Esophagus (tissue), 2 donors: ENCODE measurements at regions not wholly inside any gene's neighbourhood (a gene's known extent, or its start where the extent isn't known, plus 50 kb on each side); places are given as distances from the start of the nearest gene placed in this dataset.

Experiments
- H3K27ac ChIP-seq, 2 donors: one replicate each; pipeline ENCODE4 v1.5.1; 2013; ENCODE audit warnings: low read depth in 2 of 2, mild to moderate bottlenecking in 2 of 2, inconsistent platforms in 1 of 2, low read length in 1 of 2, moderate library complexity in 1 of 2
- H3K27me3 ChIP-seq, 2 donors: one replicate each; pipeline ENCODE4 v1.6.1; 2013; ENCODE audit warnings: low read length in 2 of 2, control low read depth in 1 of 2, mild to moderate bottlenecking in 1 of 2; ENCODE audit not compliant: insufficient read depth in 2 of 2, control insufficient read depth in 1 of 2
- H3K36me3 ChIP-seq, 2 donors: one replicate each; pipeline ENCODE4 v1.6.1; 2013; ENCODE audit warnings: low read length in 1 of 2; ENCODE audit not compliant: control insufficient read depth in 2 of 2, insufficient read depth in 2 of 2
- H3K4me1 ChIP-seq, 2 donors: one replicate each; pipeline ENCODE4 v1.6.1; 2013; ENCODE audit warnings: low read length in 1 of 2; ENCODE audit not compliant: control insufficient read depth in 2 of 2, insufficient read depth in 2 of 2
- H3K4me3 ChIP-seq, 2 donors: one replicate each; pipeline ENCODE4 v1.5.1; 2013; ENCODE audit warnings: low read length in 2 of 2, mild to moderate bottlenecking in 2 of 2, low read depth in 1 of 2, moderate library complexity in 1 of 2
- H3K9me3 ChIP-seq, 2 donors: one replicate each; pipeline ENCODE4 v1.6.1; 2013; ENCODE audit warnings: mild to moderate bottlenecking in 2 of 2, low read depth in 1 of 2, low read length in 1 of 2, moderate library complexity in 1 of 2; ENCODE audit not compliant: control insufficient read depth in 2 of 2, insufficient read depth in 1 of 2
- WGBS, 2 donors: extraction: QIAGEN DNeasy Blood & Tissue Kit; methylation state at CpG; one replicate each; pipeline ENCODE4 v1.1.7; 2013; 5-methylcytosine and 5-hydroxymethylcytosine counted together
- donor health status: healthy with polysubstance abuse.
- donor health status: Bipolar disorder and iron deficiency.

- Histone ChIP-seq H3K4me1 (no peaks in the 10 kb centered on the region), H3K27ac (no peak overlapping the region), H3K9me3 (no peaks in the 10 kb centered on the region), H3K36me3 (no peaks in the 10 kb centered on the region), H3K4me3 (no peak overlapping the region), H3K27me3 (no peaks in the 10 kb centered on the region)
- WGBS, 2 donors, result 80 to 85% methylated on average over 3 of the region's 3 CpGs
These were observed 174.3 kb downstream of the IRS2 start for GRCh38 chr13:109611912-109612691.

GRCh38 chr13:109610517-109610916 lies 175.9 kb downstream of the IRS2 start:
- Histone ChIP-seq H3K4me3 (no peak overlapping the region), H3K36me3 (no peaks in the 10 kb centered on the region), H3K9me3 (no peaks in the 10 kb centered on the region), H3K4me1 (no peaks in the 10 kb centered on the region), H3K27ac (no peak overlapping the region), H3K27me3 (no peaks in the 10 kb centered on the region)
- WGBS, 2 donors, result 64 to 70% methylated on average over 4 of the region's 4 CpGs

- no peak overlapping the region for H3K27ac ChIP-seq
- H3K36me3 ChIP-seq, result no peaks in the 10 kb centered on the region
- H3K9me3 ChIP-seq, result peaks cover 0 to 2% of the 10 kb centered on the region in 2 donors
- WGBS, 2 donors, result 81 to 82% methylated on average over 3 of the region's 3 CpGs
- no peaks in the 10 kb centered on the region for H3K27me3 ChIP-seq
- H3K4me3 ChIP-seq, result no peak overlapping the region
- H3K4me1 ChIP-seq, result no peaks in the 10 kb centered on the region
These were observed 177.9 kb downstream of the IRS2 start for GRCh38 chr13:109608503-109608902.

GRCh38 chr13:109608059-109608458 lies 178.3 kb downstream of the IRS2 start:
- WGBS, 2 donors, result 93 to 94% methylated on average over 3 of the region's 3 CpGs
- H3K4me1 ChIP-seq, result no peaks in the 10 kb centered on the region

GRCh38 chr13:109606520-109606919 lies 179.9 kb downstream of the IRS2 start:
- WGBS, 2 donors, result 21 to 24% methylated on average over 2 of the region's 2 CpGs
- Histone ChIP-seq H3K4me1 (no peaks in the 10 kb centered on the region), H3K27me3 (no peaks in the 10 kb centered on the region), H3K4me3 (no peak overlapping the region), H3K9me3 (peaks cover 0 to 2% of the 10 kb centered on the region in 2 donors), H3K36me3 (no peaks in the 10 kb centered on the region), H3K27ac (no peak overlapping the region)

More at GRCh38 chr13:109608059-109608458, 178.3 kb downstream of the IRS2 start:
- H3K36me3 ChIP-seq, result no peaks in the 10 kb centered on the region
- H3K27me3 ChIP-seq, result no peaks in the 10 kb centered on the region
- H3K9me3 ChIP-seq, result peaks cover 0 to 2% of the 10 kb centered on the region in 2 donors
- no peak overlapping the region for H3K4me3 ChIP-seq
- H3K27ac ChIP-seq, result no peak overlapping the region

GRCh38 chr13:109605846-109606245 lies 180.5 kb downstream of the IRS2 start:
- peaks cover 0 to 2% of the 10 kb centered on the region in 2 donors for H3K9me3 ChIP-seq
- H3K27ac ChIP-seq, result no peak overlapping the region
- H3K4me3 ChIP-seq, result no peak overlapping the region
- H3K36me3 ChIP-seq, result no peaks in the 10 kb centered on the region
- no peaks in the 10 kb centered on the region for H3K4me1 ChIP-seq
- no peaks in the 10 kb centered on the region for H3K27me3 ChIP-seq

GRCh38 chr13:109604894-109605293 lies 181.5 kb downstream of the IRS2 start:
- H3K27me3 ChIP-seq, result no peaks in the 10 kb centered on the region
- H3K4me1 ChIP-seq, result no peaks in the 10 kb centered on the region
- no peak overlapping the region for H3K4me3 ChIP-seq
- H3K9me3 ChIP-seq, result peaks cover 0 to 2% of the 10 kb centered on the region in 2 donors
- H3K27ac ChIP-seq, result no peak overlapping the region
- no peaks in the 10 kb centered on the region for H3K36me3 ChIP-seq
- WGBS, 2 donors, result 82 to 86% methylated on average over 4 of the region's 4 CpGs

GRCh38 chr13:109602356-109602755 lies 184.0 kb downstream of the IRS2 start:
- peaks cover 0 to 2% of the 10 kb centered on the region in 2 donors for H3K9me3 ChIP-seq
- WGBS, 2 donors, result 83 to 89% methylated on average over 5 of the region's 5 CpGs
- no peak overlapping the region for H3K4me3 ChIP-seq
- no peaks in the 10 kb centered on the region for H3K27me3 ChIP-seq
- no peak overlapping the region for H3K27ac ChIP-seq
- no peaks in the 10 kb centered on the region for H3K36me3 ChIP-seq
- no peaks in the 10 kb centered on the region for H3K4me1 ChIP-seq

GRCh38 chr13:109599901-109600657 lies 186.3 kb downstream of the IRS2 start:
- Histone ChIP-seq H3K4me3 (no peak overlapping the region), H3K27ac (no peak overlapping the region), H3K27me3 (no peaks in the 10 kb centered on the region), H3K9me3 (peaks cover 0 to 2% of the 10 kb centered on the region in 2 donors), H3K36me3 (no peaks in the 10 kb centered on the region), H3K4me1 (no peaks in the 10 kb centered on the region)
- 76 to 79% methylated on average over 11 of the region's 11 CpGs for WGBS, 2 donors
